ENCODE measurements at regions not wholly inside any gene's neighbourhood (a gene's known extent, or its start where the extent isn't known, plus 50 kb on each side); places are given as distances from the start of the nearest gene placed in this dataset.

DNA sequence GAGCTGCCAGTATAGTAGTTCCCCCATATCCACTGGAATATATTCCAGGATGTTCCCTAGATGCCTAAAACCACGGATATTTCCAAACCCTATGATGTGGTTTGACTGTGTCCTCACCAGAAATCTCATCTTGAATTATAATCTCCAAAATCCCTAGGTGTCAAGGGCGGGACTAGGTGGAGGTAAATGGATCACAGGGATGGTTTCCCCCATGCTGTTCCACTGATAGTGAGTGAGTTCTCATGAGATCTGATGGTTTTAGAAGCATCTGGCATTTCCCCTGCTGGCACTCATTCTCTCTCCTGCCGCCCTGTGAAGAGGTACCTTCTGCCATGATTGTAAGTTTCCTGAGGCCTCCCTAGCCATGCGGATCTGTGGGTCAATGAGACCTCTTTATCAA lies 168.6 kb downstream of the MAF start:
- H3K23me2 ChIP-seq (ENCODE audit: low read depth, low read length), result no peaks in the 10 kb centered on the region
- no peak overlapping the region for H4K91ac ChIP-seq (replicated peaks; ENCODE audit: insufficient read length, low read length)
- POLR2A ChIA-PET (ENCODE audit: partially characterized antibody), result no interaction called here
- no peak overlapping the region for H2BK120ac ChIP-seq (replicated peaks; ENCODE audit: low read depth, low read length)
- no peak overlapping the region for H3K18ac ChIP-seq (ENCODE audit: extremely low read depth, low read length)
- H2AFZ ChIP-seq (ENCODE audit: low read length), result no peak overlapping the region
- no peaks in the 10 kb centered on the region for H4K20me1 ChIP-seq (replicated peaks in 1 of 2; ENCODE audit: control insufficient read depth in 1 of 2, insufficient read depth in 2 of 2, low read length in 2 of 2)
- FAIRE-seq, result no peak
- peaks cover 0 to 10% (median 1%) of the 10 kb centered on the region in 4 experiments; a peak in 4 of 7 replicates for H3K4me1 ChIP-seq (replicated peaks in 1 of 4; ENCODE audit: control insufficient read depth in 3 of 4, insufficient read depth in 4 of 4, low read length in 3 of 4)
- no peak overlapping the region for H4K8ac ChIP-seq (ENCODE audit: extremely low read depth, insufficient read depth, low read length)
- no peak overlapping the region for H3K4me2 ChIP-seq (ENCODE audit: insufficient read depth in 1 of 2, low read depth in 2 of 2, low read length in 2 of 2)
- no peak overlapping the region for H3K56ac ChIP-seq (replicated peaks; ENCODE audit: insufficient read length, low read depth, low read length)
- H2AK5ac ChIP-seq (ENCODE audit: low read depth, low read length), result no peak overlapping the region
- H3K4ac ChIP-seq (replicated peaks; ENCODE audit: insufficient read length, low read depth, low read length), result no peak overlapping the region
- no peaks in the 10 kb centered on the region for H3K79me2 ChIP-seq (ENCODE audit: control insufficient read depth in 1 of 2, insufficient read depth in 2 of 2, low read length in 2 of 2)
- H2BK12ac ChIP-seq (ENCODE audit: low read depth, low read length), result no peak overlapping the region
- no peak overlapping the region for H3K4me3 ChIP-seq (ENCODE audit: extremely low read depth in 1 of 4, insufficient read depth in 2 of 4, low read depth in 3 of 4, low read length in 4 of 4)
- no peak overlapping the region for H2BK20ac ChIP-seq (ENCODE audit: low read length)
- no peaks in the 10 kb centered on the region; a peak in 2 of 7 replicates for H3K27me3 ChIP-seq (replicated peaks in 1 of 4; ENCODE audit: control insufficient read depth in 3 of 4, extremely low read depth in 1 of 4, insufficient read depth in 3 of 4, low read length in 3 of 4)
- H2BK15ac ChIP-seq (ENCODE audit: low read length), result no peak overlapping the region
- no peak overlapping the region for H3K27ac ChIP-seq (ENCODE audit: low read depth, low read length)
- WGBS, 2 experiments (ENCODE audit: extremely low coverage in 1 of 2, insufficient coverage in 1 of 2, insufficient read length in 1 of 2, insufficient replicate concordance in 2 of 2, low coverage in 1 of 2, low lambda C conversion rate in 2 of 2, missing lambda C conversion rate in 1 of 2), result 91% methylated on average over 4 of the region's 4 CpGs; no CpG with 5 or more reads in 1 of the 2 experiments
- no peaks in the 10 kb centered on the region for H3K79me1 ChIP-seq (ENCODE audit: low read depth, low read length)
- CTCF ChIA-PET (ENCODE audit: partially characterized antibody), result no interaction called here
- H4K5ac ChIP-seq (ENCODE audit: insufficient read length, low read depth, low read length), result no peak overlapping the region
- H3K36me3 ChIP-seq (ENCODE audit: control insufficient read depth in 2 of 4, insufficient read depth in 4 of 4, low read length in 3 of 4), result no peaks in the 10 kb centered on the region; a peak in 1 of 8 replicates
- no peak overlapping the region for H2BK5ac ChIP-seq (ENCODE audit: low read depth, low read length)
- H3K9ac ChIP-seq (replicated peaks in 1 of 4; ENCODE audit: extremely low read depth in 1 of 4, low read depth in 3 of 4, low read length in 3 of 4), result no peak overlapping the region
- DNase-seq (ENCODE audit: low read depth in 1 of 2, low spot score in 2 of 2), result no peak
- no peak overlapping the region for H3K14ac ChIP-seq (ENCODE audit: insufficient read length)
- no peaks in the 10 kb centered on the region for H3K9me3 ChIP-seq (ENCODE audit: insufficient read depth in 2 of 2, low read depth in 1 of 2, low read length in 1 of 2)
- no peak overlapping the region for H3K23ac ChIP-seq (ENCODE audit: insufficient read length)
- TF ChIP-seq CHD1 (IDR thresholded peaks at IDR 0.05; ENCODE audit: low read depth, low read length), result no peak
- no peak for TF ChIP-seq GTF2F1 (IDR thresholded peaks at IDR 0.05; ENCODE audit: borderline replicate concordance, low read depth, low read length)
- TF ChIP-seq, protein P1, sequence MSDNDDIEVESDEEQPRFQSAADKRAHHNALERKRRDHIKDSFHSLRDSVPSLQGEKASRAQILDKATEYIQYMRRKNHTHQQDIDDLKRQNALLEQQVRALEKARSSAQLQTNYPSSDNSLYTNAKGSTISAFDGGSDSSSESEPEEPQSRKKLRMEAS (IDR thresholded peaks at IDR 0.05), result no peak
- no peak for TF ChIP-seq CBX5 (IDR thresholded peaks at IDR 0.05; ENCODE audit: low read depth, low read length)
- no peak for TF ChIP-seq TBP (IDR thresholded peaks at IDR 0.05; ENCODE audit: low read depth, low read length)
- no peak for TF ChIP-seq TAF1 (IDR thresholded peaks at IDR 0.05; ENCODE audit: low read depth, low read length)
- no peak for TF ChIP-seq JUN (IDR thresholded peaks at IDR 0.05; ENCODE audit: low read depth, low read length)
- TF ChIP-seq, protein P2, sequence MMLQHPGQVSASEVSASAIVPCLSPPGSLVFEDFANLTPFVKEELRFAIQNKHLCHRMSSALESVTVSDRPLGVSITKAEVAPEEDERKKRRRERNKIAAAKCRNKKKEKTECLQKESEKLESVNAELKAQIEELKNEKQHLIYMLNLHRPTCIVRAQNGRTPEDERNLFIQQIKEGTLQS (IDR thresholded peaks at IDR 0.05; ENCODE audit: insufficient read depth, low read depth, low read length), result no peak
- TF ChIP-seq SP4 (IDR thresholded peaks at IDR 0.05; ENCODE audit: low read length), result no peak
- no peak for TF ChIP-seq SP2 (IDR thresholded peaks at IDR 0.05; ENCODE audit: low read length)
- TF ChIP-seq HDAC2 (IDR thresholded peaks at IDR 0.05; ENCODE audit: borderline replicate concordance in 1 of 2, low read depth in 2 of 2, low read length in 2 of 2), result no peak
- TF ChIP-seq KDM5A (IDR thresholded peaks at IDR 0.05; ENCODE audit: low read length), result no peak
- TF ChIP-seq KDM4A (IDR thresholded peaks at IDR 0.05; ENCODE audit: low read depth, low read length, severe bottlenecking), result no peak
- TF ChIP-seq, protein P3, sequence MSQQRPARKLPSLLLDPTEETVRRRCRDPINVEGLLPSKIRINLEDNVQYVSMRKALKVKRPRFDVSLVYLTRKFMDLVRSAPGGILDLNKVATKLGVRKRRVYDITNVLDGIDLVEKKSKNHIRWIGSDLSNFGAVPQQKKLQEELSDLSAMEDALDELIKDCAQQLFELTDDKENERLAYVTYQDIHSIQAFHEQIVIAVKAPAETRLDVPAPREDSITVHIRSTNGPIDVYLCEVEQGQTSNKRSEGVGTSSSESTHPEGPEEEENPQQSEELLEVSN (IDR thresholded peaks at IDR 0.05), result no peak

Measured in H1 (cell line).